ENCODE measurements at regions not wholly inside any gene's neighbourhood (a gene's known extent, or its start where the extent isn't known, plus 50 kb on each side); places are given as distances from the start of the nearest gene placed in this dataset.

- under 1% methylated on average over 3 of the region's 3 CpGs for WGBS (ENCODE audit: missing lambda C conversion rate)
- H3K4me3 ChIP-seq: no peak overlapping the region
- FAIRE-seq: no peak
- no peak for ATAC-seq
- no peaks in the 10 kb centered on the region; the same call in 2 of the 3 replicates for H3K9me3 ChIP-seq
- ChIA-PET CTCF (no interaction called here), POLR2A (no interaction called here)
- H3K27ac ChIP-seq: no peak overlapping the region
- DNase-seq (ENCODE audit: low read depth in 1 of 2, low spot score in 1 of 2): no peak
- no peaks in the 10 kb centered on the region for H3K4me1 ChIP-seq
- H3K4me2 ChIP-seq: no peak overlapping the region
- TF ChIP-seq EHF (CRISPR knock-in tag; IDR thresholded peaks at IDR 0.05): no peak
- peak; percentile 95 for TF ChIP-seq MAFK (IDR thresholded peaks at IDR 0.05; ENCODE audit: partially characterized antibody)
These were observed 482.1 kb downstream of the OCA2 start for GRCh38 chr15:27617013-27617412.

GRCh38 chr15:27608248-27608647, 490.9 kb downstream of the OCA2 start:
- CTCF ChIA-PET: interaction anchor here (1.1 kb wide), 1 partner anchor 21 kb away, joined by 3 read pairs; no protein-coding TSS in a partner anchor
- POLR2A ChIA-PET: no interaction called here
- Histone ChIP-seq H3K9me3 (peaks cover 18% of the 10 kb centered on the region), H3K27ac (no peak overlapping the region), H3K4me1 (no peaks in the 10 kb centered on the region), H3K4me2 (no peak overlapping the region), H3K4me3 (no peak overlapping the region)
- 2% methylated on average over 3 of the region's 3 CpGs for WGBS (ENCODE audit: missing lambda C conversion rate)
- FAIRE-seq (no peak), DNase-seq (ENCODE audit: low read depth in 1 of 2, low spot score in 1 of 2) (no peak), ATAC-seq (no peak)
- TF ChIP-seq PHF8 (IDR thresholded peaks at IDR 0.05; ENCODE audit: borderline replicate concordance, low read depth): no peak
- TF ChIP-seq SREBF2 (IDR thresholded peaks at IDR 0.05): no peak
- no peak for TF ChIP-seq FOSB (CRISPR knock-in tag; IDR thresholded peaks at IDR 0.05)
- no peak for TF ChIP-seq TFCP2L1 (CRISPR knock-in tag; IDR thresholded peaks at IDR 0.05)
- TF ChIP-seq POLR2AphosphoS2 (conservative IDR thresholded peaks at IDR 0.05; ENCODE audit: low read length): no peak
- no peak for TF ChIP-seq ZFP36 (IDR thresholded peaks at IDR 0.05; ENCODE audit: borderline replicate concordance, partially characterized antibody)
- TF ChIP-seq HMGXB4 (CRISPR knock-in tag; IDR thresholded peaks at IDR 0.05; ENCODE audit: borderline replicate concordance): no peak
- no peak for TF ChIP-seq TP53 (CRISPR knock-in tag; IDR thresholded peaks at IDR 0.05)
- no peak for TF ChIP-seq USF2 (IDR thresholded peaks at IDR 0.05)
- TF ChIP-seq ESRRA (IDR thresholded peaks at IDR 0.05; ENCODE audit: borderline replicate concordance, low read length): no peak
- no peak for TF ChIP-seq SMC3 (IDR thresholded peaks at IDR 0.05)
- no peak for TF ChIP-seq MAFK (IDR thresholded peaks at IDR 0.05; ENCODE audit: partially characterized antibody)

- WGBS (ENCODE audit: missing lambda C conversion rate): 15% methylated on average over 12 of the region's 12 CpGs
- Histone ChIP-seq H3K4me3 (no peak overlapping the region), H3K4me1 (peaks cover 4% of the 10 kb centered on the region; the same call in 1 of the 3 replicates), H3K4me2 (peak overlapping the region; percentile 34; the same call in 2 of the 3 replicates), H3K27ac (no peak overlapping the region), H3K9me3 (peaks cover 9% of the 10 kb centered on the region)
- TF ChIP-seq RNF2 (IDR thresholded peaks at IDR 0.05; ENCODE audit: borderline replicate concordance, low read depth) (no peak), CEBPB (IDR thresholded peaks at IDR 0.05) (no peak), MAX (IDR thresholded peaks at IDR 0.05) (0 out of 2 replicates have a peak, but pooled peaks have one; percentile 31)
- FAIRE-seq (no peak), DNase-seq (ENCODE audit: low read depth in 1 of 2, low spot score in 1 of 2) (peak in 1 of 2 experiments; percentile 64), ATAC-seq (peak; percentile 80 to 82)
- POLR2A ChIA-PET: no interaction called here
- CTCF ChIA-PET: interaction anchor here (1.2 to 1.6 kb wide), 2 partner anchors 34 to 57 kb away, joined by 3 read pairs; no protein-coding TSS in a partner anchor
These were observed 497.7 kb downstream of the OCA2 start for GRCh38 chr15:27601239-27601960.

GRCh38 chr15:27599034-27599433, 500.1 kb downstream of the OCA2 start:
- Histone ChIP-seq H3K4me3 (no peak overlapping the region), H3K4me2 (no peak overlapping the region), H3K9me3 (peaks cover 2% of the 10 kb centered on the region; the same call in 1 of the 3 replicates), H3K27ac (no peak overlapping the region), H3K4me1 (peaks cover 4% of the 10 kb centered on the region; the same call in 1 of the 3 replicates)
- POLR2A ChIA-PET: no interaction called here
- WGBS (ENCODE audit: missing lambda C conversion rate): 45% methylated on average over 8 of the region's 8 CpGs
- FAIRE-seq (no peak), ATAC-seq (no peak), DNase-seq (ENCODE audit: low read depth in 1 of 2, low spot score in 1 of 2) (no peak)
- CTCF ChIA-PET: no interaction called here
- TF ChIP-seq HMGXB4 (CRISPR knock-in tag; IDR thresholded peaks at IDR 0.05; ENCODE audit: borderline replicate concordance) (no peak), RAD21 (conservative IDR thresholded peaks at IDR 0.05 in 1 of 2, IDR thresholded peaks at IDR 0.05 in 1 of 2) (no peak), CHD2 (IDR thresholded peaks at IDR 0.05; ENCODE audit: low read length, partially characterized antibody) (no peak), REST (IDR thresholded peaks at IDR 0.05) (no peak), ESRRA (IDR thresholded peaks at IDR 0.05; ENCODE audit: borderline replicate concordance, low read length) (no peak), SREBF2 (IDR thresholded peaks at IDR 0.05) (no peak), TFCP2L1 (CRISPR knock-in tag; IDR thresholded peaks at IDR 0.05) (no peak), ZSCAN20 (CRISPR knock-in tag; IDR thresholded peaks at IDR 0.05) (no peak)
